Brain microvascular endothelial cell (primary cell): ENCODE measurements at regions not wholly inside any gene's neighbourhood (a gene's known extent, or its start where the extent isn't known, plus 50 kb on each side); places are given as distances from the start of the nearest gene placed in this dataset.

Source experiments
- DNase-seq: peaks from one replicate; pipeline ENCODE4 v3.0.0-alpha.2; 2020
- H3K27ac ChIP-seq: fragments of 250-450 bp; sonication (Bioruptor Pico); 2 replicates; pipeline ENCODE4 v1.5.1; 2020; ENCODE audit warnings: mild to moderate bottlenecking, moderate library complexity
- H3K27me3 ChIP-seq: fragments of 250-450 bp; sonication (Bioruptor Pico); replicated peaks from 2 replicates; pipeline ENCODE4 v1.5.1; 2020; ENCODE audit warnings: mild to moderate bottlenecking
- H3K36me3 ChIP-seq: fragments of 250-450 bp; sonication (Bioruptor Pico); replicated peaks from 2 replicates; pipeline ENCODE4 v1.5.1; 2020; ENCODE audit warnings: mild to moderate bottlenecking
- H3K4me3 ChIP-seq: 2 replicates; pipeline ENCODE4 v1.5.1; 2011; ENCODE audit warnings: low read depth, mild to moderate bottlenecking, control low read depth, low read length, moderate library complexity
- in situ Hi-C: cut with HindIII; loops from 2 replicates; pipeline ENCODE4 v1.10.0; 2017; ENCODE audit warnings: low sequenced_read_pairs, low pct_ligation_motif_present
- TF ChIP-seq, protein P1 (sequence below): IDR thresholded peaks from 2 replicates; pipeline ENCODE4 v1.5.1; 2011; ENCODE audit warnings: low read depth, mild to moderate bottlenecking, moderate library complexity, low read length, control low read depth, inconsistent platforms; ENCODE audit errors: missing control alignments

DNA sequence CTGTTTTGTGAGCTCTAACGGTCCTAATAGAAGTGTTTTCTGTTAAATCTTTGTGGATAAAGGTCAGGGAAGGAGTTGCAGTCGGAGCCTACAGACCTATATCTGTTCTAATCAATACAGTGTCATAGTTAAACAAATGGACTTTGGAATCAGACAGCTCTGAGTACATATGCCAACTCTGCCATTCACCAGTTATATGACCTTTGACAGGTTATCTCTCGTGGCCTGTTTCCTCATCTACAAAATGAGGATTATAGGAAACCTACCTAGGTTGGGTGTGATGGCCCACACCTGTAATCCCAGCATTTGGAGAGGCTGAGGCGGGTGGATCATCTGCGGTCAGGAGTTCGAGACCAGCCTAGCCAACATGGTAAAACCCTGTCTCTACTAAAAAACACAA lies 89.7 kb downstream of the MID1IP1 start:
- H3K4me3 ChIP-seq = no peak overlapping the region
- no peaks in the 10 kb centered on the region for H3K27me3 ChIP-seq
- TF ChIP-seq, protein P1, sequence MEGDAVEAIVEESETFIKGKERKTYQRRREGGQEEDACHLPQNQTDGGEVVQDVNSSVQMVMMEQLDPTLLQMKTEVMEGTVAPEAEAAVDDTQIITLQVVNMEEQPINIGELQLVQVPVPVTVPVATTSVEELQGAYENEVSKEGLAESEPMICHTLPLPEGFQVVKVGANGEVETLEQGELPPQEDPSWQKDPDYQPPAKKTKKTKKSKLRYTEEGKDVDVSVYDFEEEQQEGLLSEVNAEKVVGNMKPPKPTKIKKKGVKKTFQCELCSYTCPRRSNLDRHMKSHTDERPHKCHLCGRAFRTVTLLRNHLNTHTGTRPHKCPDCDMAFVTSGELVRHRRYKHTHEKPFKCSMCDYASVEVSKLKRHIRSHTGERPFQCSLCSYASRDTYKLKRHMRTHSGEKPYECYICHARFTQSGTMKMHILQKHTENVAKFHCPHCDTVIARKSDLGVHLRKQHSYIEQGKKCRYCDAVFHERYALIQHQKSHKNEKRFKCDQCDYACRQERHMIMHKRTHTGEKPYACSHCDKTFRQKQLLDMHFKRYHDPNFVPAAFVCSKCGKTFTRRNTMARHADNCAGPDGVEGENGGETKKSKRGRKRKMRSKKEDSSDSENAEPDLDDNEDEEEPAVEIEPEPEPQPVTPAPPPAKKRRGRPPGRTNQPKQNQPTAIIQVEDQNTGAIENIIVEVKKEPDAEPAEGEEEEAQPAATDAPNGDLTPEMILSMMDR = no peak
- H3K36me3 ChIP-seq = no peaks in the 10 kb centered on the region
- in situ Hi-C loops = no loop called here
- no peak for DNase-seq
- H3K27ac ChIP-seq = no peak overlapping the region

DNA sequence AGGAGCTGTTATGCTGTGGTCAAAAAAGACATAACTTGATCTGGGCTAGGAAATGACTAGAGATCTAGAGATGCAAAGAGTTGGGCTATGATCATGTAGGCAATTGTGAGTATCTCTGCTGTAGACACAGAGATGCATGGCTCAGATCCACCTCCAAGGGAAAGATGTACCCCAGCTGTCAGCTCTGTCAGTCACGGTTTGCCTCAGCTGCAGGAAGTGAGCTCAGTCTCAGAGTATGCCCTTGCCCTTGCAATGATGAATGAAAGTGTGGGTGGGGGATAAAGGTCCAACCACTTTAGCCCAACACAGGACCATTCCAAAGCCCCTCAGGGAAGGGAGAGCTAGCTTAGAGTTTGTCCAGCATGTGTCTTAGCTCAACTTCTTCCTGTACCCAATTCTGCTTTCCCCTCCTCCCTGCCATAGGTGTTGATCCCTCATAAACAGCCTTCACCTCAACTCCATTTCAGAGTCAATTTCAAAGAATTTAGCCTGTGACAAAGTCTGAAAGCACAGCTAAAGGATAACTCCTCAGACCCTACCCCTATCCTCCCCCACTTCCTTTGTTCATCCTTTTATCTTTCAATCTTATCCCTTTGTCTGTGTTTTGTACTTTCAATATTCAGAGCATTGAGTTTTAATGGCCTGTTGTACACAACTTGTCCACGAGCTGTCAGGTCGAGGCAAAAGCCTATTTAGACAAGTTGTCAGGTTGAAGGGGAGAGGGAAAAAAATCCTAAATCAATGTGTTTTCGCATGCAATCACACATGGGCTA lies 90.6 kb downstream of the MID1IP1 start:
- Histone ChIP-seq H3K27ac (no peak overlapping the region), H3K4me3 (no peak overlapping the region), H3K27me3 (no peaks in the 10 kb centered on the region), H3K36me3 (no peaks in the 10 kb centered on the region)
- no peak for DNase-seq
- TF ChIP-seq, protein P1 = no peak
- in situ Hi-C loops = no loop called here

DNA sequence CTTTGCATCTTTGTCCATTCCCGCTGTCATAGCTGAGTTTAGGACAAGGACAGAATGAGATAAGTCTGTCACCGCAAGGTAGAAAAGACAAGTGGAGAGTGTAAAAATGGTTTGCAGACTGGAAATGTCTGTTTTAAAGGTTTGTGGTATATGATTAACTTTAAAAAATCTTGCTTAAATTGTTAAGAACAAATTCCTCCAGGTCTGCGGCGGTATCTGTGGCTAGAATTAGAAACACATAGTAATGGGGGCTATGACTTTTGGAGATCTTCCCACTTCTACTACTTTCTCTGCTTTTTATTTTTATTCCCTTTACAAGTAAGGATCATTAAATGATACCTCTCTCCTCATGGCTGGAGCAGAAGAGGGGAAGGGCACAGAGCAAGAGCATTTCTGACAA lies 92.2 kb downstream of the MID1IP1 start:
- H3K36me3 ChIP-seq = no peaks in the 10 kb centered on the region
- no peak for DNase-seq
- TF ChIP-seq, protein P1 = no peak
- H3K27ac ChIP-seq = no peak overlapping the region
- in situ Hi-C loops = no loop called here
- H3K27me3 ChIP-seq = no peaks in the 10 kb centered on the region
- no peak overlapping the region for H3K4me3 ChIP-seq

DNA sequence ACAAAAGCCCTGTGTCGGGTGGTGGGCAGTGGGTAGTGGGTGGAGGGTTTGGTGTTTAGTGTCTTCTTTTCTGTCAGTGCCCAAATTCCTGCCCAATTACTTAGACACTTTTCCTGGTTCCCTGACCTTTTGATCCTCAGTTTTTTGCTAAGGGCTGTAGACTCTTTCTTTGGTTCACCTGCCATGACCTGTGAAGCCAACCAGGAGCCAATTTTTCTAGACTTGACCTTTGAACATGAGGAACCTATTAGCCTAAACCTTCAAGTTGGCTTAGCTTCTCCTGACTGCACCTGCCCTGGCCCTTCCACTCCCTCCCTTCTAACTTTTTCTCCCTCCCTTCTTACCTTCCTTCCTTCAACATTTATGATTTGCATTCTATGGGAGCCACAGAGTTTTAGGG lies 94.5 kb downstream of the MID1IP1 start:
- no peak for DNase-seq
- in situ Hi-C loops = no loop called here
- no peak overlapping the region for H3K4me3 ChIP-seq
- TF ChIP-seq, protein P1 = no peak
- no peaks in the 10 kb centered on the region for H3K36me3 ChIP-seq
- no peaks in the 10 kb centered on the region for H3K27me3 ChIP-seq
- no peak overlapping the region for H3K27ac ChIP-seq

GRCh38 chrX:38896724-38897298 lies 95.6 kb downstream of the MID1IP1 start:
- H3K4me3 ChIP-seq = no peak overlapping the region
- in situ Hi-C loops = no loop called here
- no peak for DNase-seq
- H3K27me3 ChIP-seq = no peaks in the 10 kb centered on the region
- TF ChIP-seq, protein P1 = no peak
- H3K27ac ChIP-seq = no peak overlapping the region
- H3K36me3 ChIP-seq = no peaks in the 10 kb centered on the region
